Thyroid gland (tissue), 4 donors: ENCODE measurements at regions not wholly inside any gene's neighbourhood (a gene's known extent, or its start where the extent isn't known, plus 50 kb on each side); places are given as distances from the start of the nearest gene placed in this dataset.

Experiments used
- DNase-seq, 2 donors: peaks; one replicate each; pipeline ENCODE4 v3.0.0-alpha.2; 2019
- H3K27ac ChIP-seq, 3 donors: fragments of 200-600 bp; sonication (generic); 1 replicate in 2 of 3; 2 replicates in 1 of 3; pipeline ENCODE4 v1.5.1; 2016 to 2019; ENCODE audit warnings: mild to moderate bottlenecking in 1 of 3, moderate library complexity in 1 of 3
- H3K27me3 ChIP-seq: fragments of 200-600 bp; sonication (generic); one replicate; pipeline ENCODE4 v1.5.1; 2019
- H3K36me3 ChIP-seq, 2 donors: fragments of 200-600 bp; sonication (generic); one replicate each; pipeline ENCODE4 v1.5.1; 2016 to 2019
- H3K4me1 ChIP-seq, 2 donors: fragments of 200-600 bp; sonication (generic); one replicate each; pipeline ENCODE4 v1.5.1; 2017 to 2019
- H3K4me3 ChIP-seq, 3 donors: fragments of 200-600 bp; sonication (generic); replicated peaks in 1 of 3; 1 replicate in 2 of 3; 2 replicates in 1 of 3; pipeline ENCODE4 v1.5.1; 2016; ENCODE audit warnings: mild to moderate bottlenecking in 1 of 3
- H3K9me3 ChIP-seq: fragments of 200-600 bp; sonication (generic); one replicate; pipeline ENCODE4 v1.5.1; 2017
- POLR2A ChIP-seq, 2 donors: fragments of 450-650 bp; IDR thresholded peaks; one replicate each; pipeline ENCODE4 v1.6.1; 2017; ENCODE audit warnings: antibody characterized with exemption in 2 of 2, mild to moderate bottlenecking in 2 of 2, moderate library complexity in 1 of 2
- WGBS, 2 donors: methylation state at CpG; one replicate each; pipeline ENCODE4 v1.1.5; 2017; 5-methylcytosine and 5-hydroxymethylcytosine counted together
- intact Hi-C: fragments of 100-400 bp; cut with DNase I; formaldehyde crosslinking; loops from one replicate; pipeline ENCODE4 v1.15.1; 2023
- TF ChIP-seq, protein P1 (sequence below), 6 experiments: fragments of 200-600 bp in 3 of 6; fragments of 450-650 bp in 3 of 6; sonication (generic) in 3 of 6; IDR thresholded peaks; one replicate each; pipeline ENCODE4 v1.5.1; 2016 to 2019; ENCODE audit warnings: antibody characterized with exemption in 6 of 6, mild to moderate bottlenecking in 2 of 6, inconsistent platforms in 1 of 6, moderate library complexity in 1 of 6

DNA sequence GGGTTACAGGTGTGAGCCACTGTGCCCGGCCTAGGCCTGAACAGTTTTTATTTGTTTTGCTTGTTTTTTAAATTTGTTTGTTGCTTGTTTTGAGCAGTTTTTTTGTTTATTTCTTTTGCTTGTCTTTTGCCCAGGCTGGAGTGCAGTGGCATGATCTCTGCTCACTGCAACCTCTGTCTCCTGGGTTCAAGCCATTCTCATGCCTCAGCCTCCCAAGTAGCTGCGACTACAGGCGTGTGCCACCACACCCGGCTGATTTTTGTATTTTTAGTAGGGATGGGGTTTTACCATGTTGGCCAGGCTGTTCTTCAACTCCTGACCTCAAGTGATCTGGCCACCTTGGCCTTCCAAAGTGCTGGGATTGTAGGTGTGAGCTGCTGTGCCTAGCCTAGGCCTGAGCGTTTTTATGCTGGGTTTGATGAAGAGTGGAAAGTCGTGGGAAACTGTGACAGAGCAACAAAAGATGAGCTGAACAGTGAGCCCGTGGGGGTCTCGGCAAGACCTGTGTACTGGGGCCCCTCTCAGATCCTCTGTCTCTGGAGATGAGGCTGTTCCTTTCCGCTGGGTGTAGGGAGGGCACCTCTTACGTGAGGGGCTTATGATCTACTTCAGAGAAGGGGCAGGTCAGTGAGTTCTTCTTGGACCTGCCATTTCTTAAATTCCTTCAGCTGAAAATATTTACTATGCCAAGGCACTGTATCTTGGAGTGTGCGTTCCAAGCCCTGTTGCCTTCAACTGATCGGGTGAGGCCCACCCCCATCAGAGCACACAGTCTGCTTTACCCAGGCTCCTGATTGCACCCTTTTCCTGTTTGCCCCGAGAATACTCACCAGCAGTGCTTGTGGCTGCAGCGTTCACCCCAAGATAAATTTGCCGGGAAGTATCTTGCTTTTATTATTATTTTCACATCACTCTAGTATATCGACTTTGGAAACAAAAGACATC, 322.1 kb downstream of the SEC14L1 start:
- no peak for DNase-seq
- peak overlapping the region in 1 of 3 donors; percentile 35 for H3K27ac ChIP-seq
- intact Hi-C loops, result no loop called here
- no peak overlapping the region for H3K4me3 ChIP-seq
- H3K4me1 ChIP-seq, result peaks cover 19 to 49% of the 10 kb centered on the region in 2 donors
- WGBS, 2 donors, result 88 to 91% methylated on average over 16 of the region's 16 CpGs
- H3K9me3 ChIP-seq, result no peaks in the 10 kb centered on the region
- H3K36me3 ChIP-seq, result no peaks in the 10 kb centered on the region
- no peak for TF ChIP-seq POLR2A (IDR thresholded peaks at IDR 0.05)
- TF ChIP-seq, protein P1, sequence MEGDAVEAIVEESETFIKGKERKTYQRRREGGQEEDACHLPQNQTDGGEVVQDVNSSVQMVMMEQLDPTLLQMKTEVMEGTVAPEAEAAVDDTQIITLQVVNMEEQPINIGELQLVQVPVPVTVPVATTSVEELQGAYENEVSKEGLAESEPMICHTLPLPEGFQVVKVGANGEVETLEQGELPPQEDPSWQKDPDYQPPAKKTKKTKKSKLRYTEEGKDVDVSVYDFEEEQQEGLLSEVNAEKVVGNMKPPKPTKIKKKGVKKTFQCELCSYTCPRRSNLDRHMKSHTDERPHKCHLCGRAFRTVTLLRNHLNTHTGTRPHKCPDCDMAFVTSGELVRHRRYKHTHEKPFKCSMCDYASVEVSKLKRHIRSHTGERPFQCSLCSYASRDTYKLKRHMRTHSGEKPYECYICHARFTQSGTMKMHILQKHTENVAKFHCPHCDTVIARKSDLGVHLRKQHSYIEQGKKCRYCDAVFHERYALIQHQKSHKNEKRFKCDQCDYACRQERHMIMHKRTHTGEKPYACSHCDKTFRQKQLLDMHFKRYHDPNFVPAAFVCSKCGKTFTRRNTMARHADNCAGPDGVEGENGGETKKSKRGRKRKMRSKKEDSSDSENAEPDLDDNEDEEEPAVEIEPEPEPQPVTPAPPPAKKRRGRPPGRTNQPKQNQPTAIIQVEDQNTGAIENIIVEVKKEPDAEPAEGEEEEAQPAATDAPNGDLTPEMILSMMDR (IDR thresholded peaks at IDR 0.05), result no peak
- H3K27me3 ChIP-seq, result no peaks in the 10 kb centered on the region

DNA sequence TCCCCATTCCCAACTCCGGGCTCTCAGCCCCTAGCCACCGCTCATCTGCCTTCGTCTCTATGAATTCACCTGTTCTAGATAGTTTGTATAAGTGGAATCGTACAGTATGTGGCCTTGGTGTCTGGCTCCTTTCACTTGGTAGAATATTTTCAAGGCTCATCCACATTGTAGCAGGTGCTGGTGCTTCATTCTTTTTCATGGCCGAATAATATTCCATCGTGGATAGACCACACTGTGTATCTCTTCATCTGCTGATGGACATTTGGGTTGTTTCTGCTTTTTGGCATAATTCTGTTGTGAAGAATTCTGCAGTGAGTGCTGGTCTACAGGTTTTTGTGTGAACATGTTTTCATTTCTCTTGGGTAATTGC, 324.2 kb downstream of the SEC14L1 start:
- Histone ChIP-seq H3K27ac (peak overlapping the region in 1 of 3 donors; percentile 21), H3K4me1 (peaks cover 26 to 49% of the 10 kb centered on the region in 2 donors), H3K27me3 (no peaks in the 10 kb centered on the region), H3K36me3 (no peaks in the 10 kb centered on the region), H3K4me3 (no peak overlapping the region), H3K9me3 (no peaks in the 10 kb centered on the region)
- TF ChIP-seq POLR2A (IDR thresholded peaks at IDR 0.05), result no peak
- TF ChIP-seq, protein P1 (IDR thresholded peaks at IDR 0.05), result no peak
- intact Hi-C loops, result no loop called here
- WGBS, 2 donors, result 93 to 95% methylated on average over 6 of the region's 6 CpGs
- no peak for DNase-seq

DNA sequence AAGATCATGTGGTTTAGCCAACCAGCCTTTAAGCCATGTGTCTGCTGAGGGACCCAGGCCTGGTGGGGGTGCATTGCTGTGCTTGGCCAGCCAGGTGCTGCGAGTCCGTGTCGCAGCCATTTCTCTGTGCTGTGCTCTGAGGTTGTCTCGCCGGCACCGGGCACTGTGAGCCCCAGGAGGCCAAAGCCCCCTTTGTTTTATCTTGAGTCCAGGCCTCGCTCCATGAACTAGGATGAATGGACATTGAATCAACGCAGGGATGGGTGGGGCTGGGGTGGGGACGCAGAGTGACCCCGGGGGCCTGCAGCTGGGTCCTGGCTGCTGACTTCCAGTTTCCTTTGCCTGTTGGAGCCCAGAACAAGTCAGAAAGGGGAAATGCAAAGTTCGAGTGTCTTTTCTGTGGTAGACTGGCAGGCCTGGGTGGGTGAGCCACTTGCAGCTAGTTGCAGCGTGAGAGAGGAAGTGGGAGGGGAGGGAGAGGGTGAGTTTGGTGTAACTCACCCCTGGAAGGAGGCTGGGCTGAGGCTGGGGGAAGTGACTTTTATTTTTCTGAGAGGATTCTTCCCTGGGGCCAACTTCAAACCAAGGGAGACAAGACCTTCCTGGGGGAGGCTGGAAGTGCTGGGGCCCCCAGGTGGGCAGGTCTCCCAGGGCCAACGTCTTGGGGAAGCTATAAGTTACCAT, 324.7 kb downstream of the SEC14L1 start:
- Histone ChIP-seq H3K27ac (peak overlapping the region in 1 of 3 donors; percentile 21), H3K9me3 (no peaks in the 10 kb centered on the region), H3K4me1 (peaks cover 26 to 48% of the 10 kb centered on the region in 2 donors), H3K36me3 (no peaks in the 10 kb centered on the region), H3K4me3 (no peak overlapping the region), H3K27me3 (no peaks in the 10 kb centered on the region)
- intact Hi-C loops, result no loop called here
- TF ChIP-seq, protein P1 (IDR thresholded peaks at IDR 0.05), result no peak
- TF ChIP-seq POLR2A (IDR thresholded peaks at IDR 0.05), result no peak
- DNase-seq, result peak; percentile 49 to 53
- WGBS, 2 donors, result 50 to 60% methylated on average over 12 to 13 of the region's 13 CpGs

DNA sequence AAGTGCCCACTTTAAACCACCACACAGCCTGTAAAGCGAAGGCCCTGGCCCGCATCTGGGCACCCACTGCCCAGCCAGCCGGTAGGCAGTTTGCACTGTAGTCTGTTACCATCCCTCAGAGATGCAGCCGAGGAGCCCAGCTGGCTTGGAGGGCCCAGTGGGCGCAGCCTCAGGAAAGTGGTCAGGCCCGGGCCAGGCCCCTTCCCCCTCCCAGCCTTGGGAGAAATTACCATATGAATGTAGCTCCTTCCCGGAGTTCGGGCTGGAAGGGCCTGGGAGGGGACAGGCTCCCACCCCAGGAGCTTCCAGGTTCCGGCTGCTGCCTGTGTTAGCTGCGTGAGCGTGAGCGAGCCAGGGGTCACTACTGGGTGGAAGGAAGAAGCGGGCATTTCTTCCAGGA, 325.4 kb downstream of the SEC14L1 start:
- H3K4me1 ChIP-seq, result peaks cover 26 to 50% of the 10 kb centered on the region in 2 donors

More for the DNA sequence above, 325.4 kb downstream of the SEC14L1 start:
- Histone ChIP-seq H3K4me3 (no peak overlapping the region), H3K36me3 (no peaks in the 10 kb centered on the region), H3K27me3 (no peaks in the 10 kb centered on the region), H3K27ac (peak overlapping the region in 2 of 3 donors; percentile 4 to 43), H3K9me3 (no peaks in the 10 kb centered on the region)
- intact Hi-C loops, result no loop called here
- no peak for DNase-seq
- no peak for TF ChIP-seq POLR2A (IDR thresholded peaks at IDR 0.05)
- TF ChIP-seq, protein P1 (IDR thresholded peaks at IDR 0.05), result no peak
- 72 to 90% methylated on average over 9 to 10 of the region's 13 CpGs for WGBS, 2 donors
